H1 (cell line): ENCODE measurements at regions not wholly inside any gene's neighbourhood (a gene's known extent, or its start where the extent isn't known, plus 50 kb on each side); places are given as distances from the start of the nearest gene placed in this dataset.

Source experiments
- CTCF ChIA-PET: fragments of 300-600 bp; sonication (Branson Sonifier 250); formaldehyde crosslinking; loops from one replicate; lab custom pipeline; 2021; ENCODE audit not compliant: partially characterized antibody; lab: Charles Lee
- POLR2A ChIA-PET: fragments of 300-600 bp; sonication (Branson Sonifier 250); formaldehyde crosslinking; loops from one replicate; lab custom pipeline; 2021; ENCODE audit warnings: inconsistent platforms; ENCODE audit not compliant: partially characterized antibody; lab: Charles Lee
- DNase-seq, 2 experiments: peaks; one replicate each; pipeline versions ENCODE4 v3.0.0 to v3.0.0-alpha.2; 2010 to 2022; ENCODE audit warnings: low spot score in 2 of 2, low read depth in 1 of 2, mixed read lengths in 1 of 2
- FAIRE-seq: peaks from 2 replicates; lab custom pipeline; 2011; peaks lifted over from hg19 to GRCh38; lab: Jason Lieb, UNC
- H2AFZ ChIP-seq: 2 replicates; pipeline ENCODE4 v1.8.1; 2012; ENCODE audit warnings: low read length, inconsistent platforms
- H2AK5ac ChIP-seq: 2 replicates; pipeline ENCODE4 v1.6.1; 2013; ENCODE audit warnings: low read depth, low read length
- H2BK120ac ChIP-seq: replicated peaks from 2 replicates; pipeline ENCODE3; 2013; ENCODE audit warnings: low read depth, low read length, inconsistent platforms
- H2BK12ac ChIP-seq: 2 replicates; pipeline ENCODE4 v1.6.1; 2013; ENCODE audit warnings: low read depth, low read length
- H2BK15ac ChIP-seq: 2 replicates; pipeline ENCODE4 v1.6.1; 2013; ENCODE audit warnings: low read length
- H2BK20ac ChIP-seq: 2 replicates; pipeline ENCODE4 v1.6.1; 2013; ENCODE audit warnings: low read length
- H2BK5ac ChIP-seq: 2 replicates; pipeline ENCODE4 v1.6.1; 2013; ENCODE audit warnings: low read depth, low read length
- H3K14ac ChIP-seq: 2 replicates; pipeline ENCODE4 v1.6.1; 2013; ENCODE audit warnings: inconsistent platforms; ENCODE audit not compliant: insufficient read length
- H3K18ac ChIP-seq: 2 replicates; pipeline ENCODE4 v1.6.1; 2013; ENCODE audit warnings: low read length; ENCODE audit errors: extremely low read depth
- H3K23ac ChIP-seq: 2 replicates; pipeline ENCODE4 v1.6.1; 2013; ENCODE audit warnings: inconsistent platforms; ENCODE audit not compliant: insufficient read length
- H3K23me2 ChIP-seq: 2 replicates; pipeline ENCODE4 v1.6.1; 2013; ENCODE audit warnings: low read depth, low read length
- H3K27ac ChIP-seq: 2 replicates; pipeline ENCODE4 v1.6.1; 2011; ENCODE audit warnings: low read depth, low read length, inconsistent platforms
- H3K27me3 ChIP-seq, 4 experiments: replicated peaks in 1 of 4; 1 replicate in 1 of 4; 2 replicates in 3 of 4; pipeline versions ENCODE4 v1.6.1 to v1.8.1; 2011 to 2013; ENCODE audit warnings: low read length in 3 of 4, mild to moderate bottlenecking in 3 of 4, inconsistent platforms in 2 of 4, mixed read lengths in 2 of 4, moderate library complexity in 1 of 4; ENCODE audit not compliant: control insufficient read depth in 3 of 4, insufficient read depth in 3 of 4; ENCODE audit errors: extremely low read depth in 1 of 4
- H3K36me3 ChIP-seq, 4 experiments: 2 replicates each; pipeline versions ENCODE4 v1.6.1 to v1.8.1; 2011 to 2013; ENCODE audit warnings: mild to moderate bottlenecking in 4 of 4, low read length in 3 of 4, moderate library complexity in 2 of 4, control low read depth in 1 of 4, inconsistent platforms in 1 of 4; ENCODE audit not compliant: insufficient read depth in 4 of 4, control insufficient read depth in 2 of 4
- H3K4ac ChIP-seq: replicated peaks from 2 replicates; pipeline ENCODE3; 2013; ENCODE audit warnings: low read length, low read depth, mixed read lengths, inconsistent platforms; ENCODE audit not compliant: insufficient read length
- H3K4me1 ChIP-seq, 4 experiments: replicated peaks in 1 of 4; 1 replicate in 1 of 4; 2 replicates in 3 of 4; pipeline versions ENCODE4 v1.6.1 to v1.8.1; 2011 to 2013; ENCODE audit warnings: low read length in 3 of 4, inconsistent platforms in 2 of 4, mixed read lengths in 1 of 4; ENCODE audit not compliant: insufficient read depth in 4 of 4, control insufficient read depth in 3 of 4
- H3K4me2 ChIP-seq, 2 experiments: 2 replicates each; pipeline versions ENCODE4 v1.6.1 to v1.8.1; 2011 to 2013; ENCODE audit warnings: low read depth in 2 of 2, low read length in 2 of 2, control low read depth in 1 of 2, inconsistent platforms in 1 of 2, mild to moderate bottlenecking in 1 of 2; ENCODE audit not compliant: insufficient read depth in 1 of 2
- H3K4me3 ChIP-seq, 4 experiments: fragments of 200-600, 300-600 bp in 1 of 4; sonication (generic), shearing (Covaris generic), sonication (Bioruptor Twin) in 1 of 4; 2 replicates each; pipeline versions ENCODE4 v1.5.1 to v1.8.1; 2011 to 2016; ENCODE audit warnings: low read length in 4 of 4, low read depth in 3 of 4, control low read depth in 2 of 4, inconsistent platforms in 2 of 4, mild to moderate bottlenecking in 2 of 4, mixed read lengths in 1 of 4, moderate library complexity in 1 of 4; ENCODE audit not compliant: insufficient read depth in 2 of 4; ENCODE audit errors: extremely low read depth in 1 of 4
- H3K56ac ChIP-seq: replicated peaks from 2 replicates; pipeline ENCODE3; 2013; ENCODE audit warnings: low read depth, mild to moderate bottlenecking, mixed read lengths, low read length, inconsistent platforms; ENCODE audit not compliant: insufficient read length
- H3K79me1 ChIP-seq: 2 replicates; pipeline ENCODE4 v1.6.1; 2013; ENCODE audit warnings: low read depth, low read length, control low read depth
- H3K79me2 ChIP-seq, 2 experiments: 2 replicates each; pipeline versions ENCODE4 v1.6.1 to v1.8.1; 2012 to 2013; ENCODE audit warnings: low read length in 2 of 2, mild to moderate bottlenecking in 2 of 2, inconsistent platforms in 1 of 2; ENCODE audit not compliant: insufficient read depth in 2 of 2, control insufficient read depth in 1 of 2
- H3K9ac ChIP-seq, 4 experiments: replicated peaks in 1 of 4; 1 replicate in 1 of 4; 2 replicates in 3 of 4; pipeline versions ENCODE4 v1.6.1 to v1.8.1; 2011 to 2013; ENCODE audit warnings: low read depth in 3 of 4, low read length in 3 of 4, control low read depth in 2 of 4, mild to moderate bottlenecking in 2 of 4, moderate library complexity in 2 of 4, inconsistent platforms in 1 of 4; ENCODE audit errors: extremely low read depth in 1 of 4
- H3K9me3 ChIP-seq, 2 experiments: 2 replicates each; pipeline versions ENCODE4 v1.6.1 to v1.8.1; 2012 to 2013; ENCODE audit warnings: mild to moderate bottlenecking in 2 of 2, moderate library complexity in 2 of 2, control low read depth in 1 of 2, inconsistent platforms in 1 of 2, low read depth in 1 of 2, low read length in 1 of 2, mixed read lengths in 1 of 2; ENCODE audit not compliant: insufficient read depth in 2 of 2
- H4K20me1 ChIP-seq, 2 experiments: replicated peaks in 1 of 2; 2 replicates each; pipeline versions ENCODE3 to v1.8.1; 2011 to 2013; ENCODE audit warnings: inconsistent platforms in 2 of 2, low read length in 2 of 2, mild to moderate bottlenecking in 1 of 2; ENCODE audit not compliant: insufficient read depth in 2 of 2, control insufficient read depth in 1 of 2
- H4K5ac ChIP-seq: 2 replicates; pipeline ENCODE4 v1.6.1; 2013; ENCODE audit warnings: low read length, low read depth, mixed read lengths, inconsistent platforms; ENCODE audit not compliant: insufficient read length
- H4K8ac ChIP-seq: 2 replicates; pipeline ENCODE4 v1.8.0; 2013; ENCODE audit warnings: mild to moderate bottlenecking, moderate library complexity, low read length, inconsistent platforms; ENCODE audit not compliant: insufficient read depth; ENCODE audit errors: extremely low read depth
- H4K91ac ChIP-seq: replicated peaks from 2 replicates; pipeline ENCODE3; 2013; ENCODE audit warnings: low read length, mixed read lengths, inconsistent platforms; ENCODE audit not compliant: insufficient read length
- CTBP2 ChIP-seq: IDR thresholded peaks from 2 replicates; pipeline ENCODE4 v1.7.0; 2011; ENCODE audit warnings: borderline replicate concordance, mild to moderate bottlenecking, moderate library complexity, mixed read lengths, low read length; ENCODE audit not compliant: insufficient read depth, insufficient read length
- EP300 ChIP-seq, 2 experiments: IDR thresholded peaks; 1 replicate in 1 of 2; 2 replicates in 1 of 2; pipeline ENCODE4 v1.6.1; 2011 to 2012; ENCODE audit warnings: low read depth in 2 of 2, low read length in 2 of 2, mild to moderate bottlenecking in 2 of 2, borderline replicate concordance in 1 of 2, inconsistent platforms in 1 of 2, moderate library complexity in 1 of 2
- GABPA ChIP-seq: IDR thresholded peaks from 2 replicates; pipeline ENCODE4 v1.6.1; 2011; ENCODE audit warnings: mild to moderate bottlenecking, low read length, moderate library complexity, borderline replicate concordance; ENCODE audit not compliant: insufficient read depth
- GTF2F1 ChIP-seq: IDR thresholded peaks from 2 replicates; pipeline ENCODE4 v1.6.1; 2012; ENCODE audit warnings: low read depth, low read length, improper control_type of control experiment, borderline replicate concordance
- RBBP5 ChIP-seq: IDR thresholded peaks from 2 replicates; pipeline ENCODE4 v1.7.1; 2012; ENCODE audit warnings: low read depth, mild to moderate bottlenecking, inconsistent platforms, low read length, moderate library complexity, borderline replicate concordance
- RNF2 ChIP-seq: fragments of 200-900, 300-1000 bp; sonication (generic); IDR thresholded peaks from 2 replicates; pipeline ENCODE4 v1.7.1; 2016; ENCODE audit warnings: borderline replicate concordance, low read depth, mild to moderate bottlenecking, antibody characterized with exemption, low read length; ENCODE audit not compliant: poor library complexity, severe bottlenecking; ENCODE audit errors: missing control alignments
- SIRT6 ChIP-seq: IDR thresholded peaks from one replicate; pipeline ENCODE4 v1.7.1; 2012; ENCODE audit warnings: low read length, inconsistent platforms
- SP1 ChIP-seq: IDR thresholded peaks from 2 replicates; pipeline ENCODE4 v1.6.1; 2011; ENCODE audit warnings: low read depth, low read length
- SRF ChIP-seq: IDR thresholded peaks from 2 replicates; pipeline ENCODE4 v1.6.1; 2011; ENCODE audit warnings: mild to moderate bottlenecking, low read depth, low read length, moderate library complexity
- SUZ12 ChIP-seq: fragments of 200-600 bp; sonication (generic); IDR thresholded peaks from 2 replicates; pipeline ENCODE4 v1.6.1; 2012; ENCODE audit warnings: mild to moderate bottlenecking, inconsistent platforms, low read length, moderate library complexity, mixed read lengths
- TAF7 ChIP-seq: optimal IDR thresholded peaks from 2 replicates; pipeline ENCODE3; 2011; ENCODE audit warnings: low read depth, mild to moderate bottlenecking, inconsistent platforms, low read length, moderate library complexity, borderline replicate concordance
- WGBS, 2 experiments: shearing (Covaris generic) in 1 of 2; methylation state at CpG; one replicate each; pipeline versions ENCODE4 v1.1.6 to v1.1.7; 2013 to 2015; ENCODE audit warnings: low lambda C conversion rate in 2 of 2, mixed read lengths in 2 of 2, inconsistent platforms in 1 of 2, low coverage in 1 of 2, missing lambda C conversion rate in 1 of 2; ENCODE audit not compliant: insufficient replicate concordance in 2 of 2, insufficient coverage in 1 of 2, insufficient read length in 1 of 2; ENCODE audit errors: extremely low coverage in 1 of 2, missing lambda C conversion rate in 1 of 2; 5-methylcytosine and 5-hydroxymethylcytosine counted together
- TF ChIP-seq, protein P1 (sequence below): IDR thresholded peaks from 2 replicates; pipeline ENCODE4 v1.6.1; 2012; ENCODE audit warnings: inconsistent platforms
- TF ChIP-seq, protein P2 (sequence below): IDR thresholded peaks from 2 replicates; pipeline ENCODE4 v1.6.1; 2011; ENCODE audit warnings: low read depth, mild to moderate bottlenecking, low read length; ENCODE audit not compliant: insufficient read depth

DNA sequence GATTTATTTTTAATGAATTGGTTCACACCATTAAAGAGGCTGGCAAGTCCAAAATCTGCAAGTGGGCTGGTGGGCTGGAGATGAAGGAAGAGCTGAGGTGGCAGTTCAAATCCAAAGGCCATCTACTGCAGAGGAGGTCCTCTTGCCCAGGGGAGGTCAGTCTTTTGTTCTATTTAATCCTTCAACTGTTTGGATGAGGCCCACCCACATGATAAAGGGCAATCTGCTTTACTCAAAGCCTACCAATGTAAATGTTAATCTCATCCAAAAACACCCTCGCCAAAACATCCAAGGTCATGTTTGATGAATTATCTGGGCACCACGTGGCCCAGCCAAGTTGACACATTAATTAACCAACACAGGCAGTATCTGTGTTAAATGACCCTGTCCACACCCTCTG lies 99.0 kb downstream of the RRAGC start:
- Histone ChIP-seq H3K36me3 (no peaks in the 10 kb centered on the region), H3K9ac (no peak overlapping the region), H2AK5ac (no peak overlapping the region), H3K9me3 (no peaks in the 10 kb centered on the region), H3K79me2 (no peaks in the 10 kb centered on the region), H3K18ac (no peak overlapping the region), H4K20me1 (no peaks in the 10 kb centered on the region), H3K23ac (no peak overlapping the region), H3K4me2 (no peak overlapping the region), H2BK15ac (no peak overlapping the region), H3K4me1 (no peaks in the 10 kb centered on the region), H2BK120ac (no peak overlapping the region), H3K56ac (no peak overlapping the region), H4K8ac (no peak overlapping the region), H3K14ac (no peak overlapping the region), H3K27me3 (no peaks in the 10 kb centered on the region), H2BK12ac (no peak overlapping the region), H2BK5ac (no peak overlapping the region), H2AFZ (no peak overlapping the region), H2BK20ac (no peak overlapping the region), H3K79me1 (no peaks in the 10 kb centered on the region), H3K4me3 (no peak overlapping the region), H4K5ac (no peak overlapping the region), H3K23me2 (peaks cover 1% of the 10 kb centered on the region; the same call in 1 of the 2 replicates), H4K91ac (no peak overlapping the region), H3K27ac (no peak overlapping the region), H3K4ac (no peak overlapping the region)
- FAIRE-seq (no peak), DNase-seq (no peak)
- ChIA-PET POLR2A (no interaction called here), CTCF (no interaction called here)
- WGBS, 2 experiments = 79% methylated on average over 2 of the region's 2 CpGs; no CpG with 5 or more reads in 1 of the 2 experiments
- no peak for TF ChIP-seq RNF2
- TF ChIP-seq RBBP5 = no peak
- no peak for TF ChIP-seq EP300 (IDR thresholded peaks at IDR 0.05; ENCODE audit: borderline replicate concordance in 1 of 2, low read depth in 2 of 2, low read length in 2 of 2)
- TF ChIP-seq TAF7 = no peak
- TF ChIP-seq SIRT6 = no peak
- no peak for TF ChIP-seq SRF
- TF ChIP-seq, protein P1, sequence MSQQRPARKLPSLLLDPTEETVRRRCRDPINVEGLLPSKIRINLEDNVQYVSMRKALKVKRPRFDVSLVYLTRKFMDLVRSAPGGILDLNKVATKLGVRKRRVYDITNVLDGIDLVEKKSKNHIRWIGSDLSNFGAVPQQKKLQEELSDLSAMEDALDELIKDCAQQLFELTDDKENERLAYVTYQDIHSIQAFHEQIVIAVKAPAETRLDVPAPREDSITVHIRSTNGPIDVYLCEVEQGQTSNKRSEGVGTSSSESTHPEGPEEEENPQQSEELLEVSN = no peak
- no peak for TF ChIP-seq GABPA
- no peak for TF ChIP-seq SP1
- TF ChIP-seq, protein P2, sequence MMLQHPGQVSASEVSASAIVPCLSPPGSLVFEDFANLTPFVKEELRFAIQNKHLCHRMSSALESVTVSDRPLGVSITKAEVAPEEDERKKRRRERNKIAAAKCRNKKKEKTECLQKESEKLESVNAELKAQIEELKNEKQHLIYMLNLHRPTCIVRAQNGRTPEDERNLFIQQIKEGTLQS = no peak
- no peak for TF ChIP-seq GTF2F1
- TF ChIP-seq CTBP2 = no peak
- no peak for TF ChIP-seq SUZ12
